H9 (cell line): ENCODE measurements at regions not wholly inside any gene's neighbourhood (a gene's known extent, or its start where the extent isn't known, plus 50 kb on each side); places are given as distances from the start of the nearest gene placed in this dataset.
A peak's percentile ranks its signal among the peaks of the same experiment; 100 is the strongest.
"Not testable (repeated sequence)": the region's sequence is repeated elsewhere in the genome, so short reads cannot be mapped to it uniquely, and the experiment has no call there.

ENCODE experiments used
- DNase-seq: peaks from one replicate; pipeline ENCODE4 v3.0.0-alpha.2; 2017
- H2AFZ ChIP-seq: one replicate; pipeline ENCODE4 v1.6.1; 2013; ENCODE audit warnings: mild to moderate bottlenecking, low read length, control low read depth, moderate library complexity
- H2AK5ac ChIP-seq: 2 replicates; pipeline ENCODE4 v1.6.1; 2013; ENCODE audit warnings: low read length, control low read depth, mixed read lengths; ENCODE audit not compliant: insufficient read length
- H2BK120ac ChIP-seq: one replicate; pipeline ENCODE4 v1.6.1; 2013; ENCODE audit warnings: low read depth, mild to moderate bottlenecking, low read length, control low read depth, inconsistent platforms; ENCODE audit not compliant: poor library complexity, severe bottlenecking
- H2BK12ac ChIP-seq: 2 replicates; pipeline ENCODE4 v1.6.1; 2013; ENCODE audit warnings: low read length, control low read depth, mixed read lengths, low read depth; ENCODE audit not compliant: insufficient read length
- H2BK15ac ChIP-seq: 2 replicates; pipeline ENCODE4 v1.6.1; 2013; ENCODE audit warnings: low read depth, low read length, control low read depth
- H2BK20ac ChIP-seq: one replicate; pipeline ENCODE4 v1.6.1; 2013; ENCODE audit warnings: low read depth, mild to moderate bottlenecking, low read length, control low read depth, inconsistent platforms; ENCODE audit not compliant: poor library complexity, severe bottlenecking
- H2BK5ac ChIP-seq: 2 replicates; pipeline ENCODE4 v1.6.1; 2013; ENCODE audit warnings: low read length, control low read depth, mixed read lengths; ENCODE audit not compliant: insufficient read length
- H3K14ac ChIP-seq: 2 replicates; pipeline ENCODE4 v1.6.1; 2013; ENCODE audit warnings: low read length, control low read depth; ENCODE audit not compliant: insufficient read depth
- H3K18ac ChIP-seq: 2 replicates; pipeline ENCODE4 v1.6.1; 2013; ENCODE audit warnings: low read depth, mild to moderate bottlenecking, mixed read lengths, low read length, control low read depth; ENCODE audit not compliant: insufficient read length
- H3K23ac ChIP-seq: 2 replicates; pipeline ENCODE4 v1.6.1; 2013; ENCODE audit warnings: low read length, control low read depth, mixed read lengths, low read depth; ENCODE audit not compliant: insufficient read length
- H3K23me2 ChIP-seq: 2 replicates; pipeline ENCODE4 v1.6.1; 2013; ENCODE audit warnings: low read depth, mild to moderate bottlenecking, mixed read lengths, low read length, control low read depth; ENCODE audit not compliant: insufficient read length, poor library complexity, severe bottlenecking
- H3K27ac ChIP-seq: 2 replicates; pipeline ENCODE4 v1.5.1; 2013; ENCODE audit warnings: low read length, control low read depth, mixed read lengths, low read depth; ENCODE audit not compliant: insufficient read length
- H3K27me3 ChIP-seq: 2 replicates; pipeline ENCODE4 v1.6.1; 2013; ENCODE audit warnings: low read length, control low read depth, inconsistent platforms; ENCODE audit not compliant: insufficient read depth
- H3K4ac ChIP-seq: 2 replicates; pipeline ENCODE4 v1.6.1; 2013; ENCODE audit warnings: low read depth, mild to moderate bottlenecking, control low read depth, inconsistent platforms, low read length, moderate library complexity
- H3K4me1 ChIP-seq: 2 replicates; pipeline ENCODE4 v1.6.1; 2013; ENCODE audit warnings: low read length, control low read depth, inconsistent platforms; ENCODE audit not compliant: insufficient read depth
- H3K4me2 ChIP-seq: 2 replicates; pipeline ENCODE4 v1.6.1; 2013; ENCODE audit warnings: low read length, control low read depth, mixed read lengths; ENCODE audit not compliant: insufficient read length, insufficient read depth
- H3K56ac ChIP-seq: 2 replicates; pipeline ENCODE4 v1.6.1; 2013; ENCODE audit warnings: low read depth, mild to moderate bottlenecking, mixed read lengths, low read length, control low read depth; ENCODE audit not compliant: insufficient read length
- H3K79me1 ChIP-seq: 2 replicates; pipeline ENCODE4 v1.6.1; 2013; ENCODE audit warnings: low read depth, mild to moderate bottlenecking, moderate library complexity, low read length, control low read depth, inconsistent platforms; ENCODE audit not compliant: insufficient read depth, poor library complexity, severe bottlenecking
- H3K79me2 ChIP-seq: 2 replicates; pipeline ENCODE4 v1.6.1; 2013; ENCODE audit warnings: low read length, control low read depth, inconsistent platforms; ENCODE audit not compliant: insufficient read depth
- H3K9ac ChIP-seq: 2 replicates; pipeline ENCODE4 v1.6.1; 2013; ENCODE audit warnings: low read length, control low read depth, mixed read lengths; ENCODE audit not compliant: insufficient read length; ENCODE audit errors: extremely low read depth
- H3K9me3 ChIP-seq: one replicate; pipeline ENCODE4 v1.6.1; 2013; ENCODE audit warnings: low read depth, low read length, inconsistent platforms; ENCODE audit not compliant: control insufficient read depth
- H3T11ph ChIP-seq: one replicate; pipeline ENCODE4 v1.6.1; 2013; ENCODE audit warnings: mild to moderate bottlenecking, low read length, control low read depth, inconsistent platforms
- H4K20me1 ChIP-seq: one replicate; pipeline ENCODE4 v1.6.1; 2013; ENCODE audit not compliant: control insufficient read depth, insufficient read length, insufficient read depth
- H4K5ac ChIP-seq: 2 replicates; pipeline ENCODE4 v1.6.1; 2013; ENCODE audit warnings: low read depth, mild to moderate bottlenecking, mixed read lengths, low read length, control low read depth; ENCODE audit not compliant: insufficient read length
- H4K8ac ChIP-seq: replicated peaks from 2 replicates; pipeline ENCODE4 v1.6.1; 2013; ENCODE audit warnings: low read length, control low read depth, mixed read lengths, low read depth; ENCODE audit not compliant: insufficient read length
- H4K91ac ChIP-seq: 2 replicates; pipeline ENCODE4 v1.6.1; 2013; ENCODE audit warnings: low read depth, mild to moderate bottlenecking, moderate library complexity, mixed read lengths, low read length, control low read depth; ENCODE audit not compliant: insufficient read length
- H3K27ac Mint-ChIP-seq, 3 experiments: 2 replicates in 2 of 3; 3 replicates in 1 of 3; pipeline ENCODE4 v1.8.0; 2020 to 2021; ENCODE audit warnings: mixed read lengths in 3 of 3, mild to moderate bottlenecking in 1 of 3, moderate library complexity in 1 of 3
- H3K27me3 Mint-ChIP-seq: 2 replicates; pipeline ENCODE4 v1.8.0; 2021; ENCODE audit warnings: low read depth, mild to moderate bottlenecking, moderate library complexity, mixed read lengths
- H3K36me3 Mint-ChIP-seq, 3 experiments: 2 replicates in 2 of 3; 3 replicates in 1 of 3; pipeline ENCODE4 v1.8.0; 2020 to 2021; ENCODE audit warnings: low read depth in 3 of 3, mixed read lengths in 3 of 3; ENCODE audit not compliant: insufficient read depth in 1 of 3
- H3K4me1 Mint-ChIP-seq, 2 experiments: 2 replicates each; pipeline ENCODE4 v1.8.0; 2020; ENCODE audit warnings: mixed read lengths in 2 of 2
- H3K4me3 Mint-ChIP-seq, 2 experiments: 2 replicates in 1 of 2; 3 replicates in 1 of 2; pipeline ENCODE4 v1.8.0; 2020 to 2021; ENCODE audit warnings: mild to moderate bottlenecking in 2 of 2, mixed read lengths in 2 of 2, moderate library complexity in 1 of 2
- H3K9me3 Mint-ChIP-seq, 2 experiments: 2 replicates in 1 of 2; 3 replicates in 1 of 2; pipeline ENCODE4 v1.8.0; 2020; ENCODE audit warnings: mild to moderate bottlenecking in 2 of 2, mixed read lengths in 2 of 2, moderate library complexity in 1 of 2
- WGBS: extraction: QIAGEN DNeasy Blood & Tissue Kit; methylation state at CpG from one replicate; pipeline ENCODE4 v1.1.7; 2013; ENCODE audit warnings: missing lambda C conversion rate, low lambda C conversion rate, mixed read lengths; ENCODE audit not compliant: insufficient read length; ENCODE audit errors: extremely low coverage; 5-methylcytosine and 5-hydroxymethylcytosine counted together

DNA sequence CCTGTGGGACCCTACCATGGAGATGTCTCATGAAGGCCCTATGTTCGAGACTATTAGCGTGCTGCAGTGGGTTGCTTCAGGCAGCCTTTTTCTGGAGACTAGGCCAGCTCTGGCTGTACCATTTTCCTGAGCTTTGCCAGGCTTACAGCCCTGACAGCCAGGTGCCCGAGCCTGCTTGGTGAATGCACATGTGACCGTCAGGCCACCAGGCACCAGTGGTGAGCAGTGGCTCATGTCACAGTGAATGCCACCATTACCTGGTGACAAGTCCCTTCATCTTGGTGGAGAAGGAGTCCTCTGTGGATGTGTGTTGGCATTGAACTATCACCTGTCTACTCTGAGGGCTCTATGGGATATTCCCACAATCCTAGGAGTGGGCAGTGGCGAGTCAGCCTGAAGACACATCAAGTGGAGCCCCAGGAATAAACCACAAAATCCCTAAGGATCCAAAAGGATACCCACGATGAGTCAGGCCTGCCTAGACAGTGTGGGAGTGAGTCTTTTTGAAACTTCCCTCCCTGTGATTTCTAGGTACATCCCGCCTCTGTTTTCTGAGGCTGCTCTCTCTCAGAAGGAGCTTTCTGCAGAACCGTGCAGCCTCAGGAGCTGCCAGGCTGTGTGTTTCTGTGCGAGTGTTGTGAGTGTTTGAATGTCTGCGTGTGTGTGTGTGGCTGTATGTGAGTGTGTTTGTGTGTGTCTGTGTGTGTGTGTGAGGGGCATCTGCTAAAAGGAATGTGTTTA lies 282.0 kb upstream of the ZNF337 start:
- not testable (repeated sequence) for H3K79me2 ChIP-seq, H3K4ac ChIP-seq, H3K9me3 Mint-ChIP-seq, H4K91ac ChIP-seq, H2BK20ac ChIP-seq, H3K27me3 ChIP-seq, H2BK120ac ChIP-seq, H3K4me1 Mint-ChIP-seq, DNase-seq, H3K9me3 ChIP-seq, H3K27me3 Mint-ChIP-seq, H3K27ac ChIP-seq, H3K79me1 ChIP-seq, H3K4me2 ChIP-seq, H2AK5ac ChIP-seq, H3K23ac ChIP-seq, H4K20me1 ChIP-seq, H3K18ac ChIP-seq, H3K14ac ChIP-seq, H4K8ac ChIP-seq, H3K4me1 ChIP-seq, H2BK15ac ChIP-seq, H3T11ph ChIP-seq, H2BK12ac ChIP-seq, H3K23me2 ChIP-seq, H3K9ac ChIP-seq, H3K56ac ChIP-seq, H4K5ac ChIP-seq, H3K36me3 Mint-ChIP-seq, H2BK5ac ChIP-seq, H2AFZ ChIP-seq
- H3K4me3 Mint-ChIP-seq = peak overlapping the region in 1 of 2 experiments; percentile 52; a peak in 1 of 5 replicates
- peak overlapping the region in 1 of 3 experiments; percentile 31; a peak in 2 of 7 replicates for H3K27ac Mint-ChIP-seq
- no CpG with 5 or more reads among the region's 10 CpGs for WGBS
